ENCODE measurements at regions not wholly inside any gene's neighbourhood (a gene's known extent, or its start where the extent isn't known, plus 50 kb on each side); places are given as distances from the start of the nearest gene placed in this dataset.

GRCh38 chr17:71881041-71881440 is 239.8 kb upstream of the SOX9 start:
- Mint-ChIP-seq H3K9me3 (peaks cover 27% of the 10 kb centered on the region), H3K4me1 (ENCODE audit: low read depth) (no peaks in the 10 kb centered on the region)
- intact Hi-C loops (cut with micrococcal nuclease): no loop called here

GRCh38 chr17:71881581-71881980 is 239.2 kb upstream of the SOX9 start:
- Mint-ChIP-seq H3K27ac (no peak overlapping the region), H3K27me3 (no peaks in the 10 kb centered on the region), H3K4me3 (no peak overlapping the region), H3K36me3 (ENCODE audit: low read depth) (no peaks in the 10 kb centered on the region), H3K4me1 (ENCODE audit: low read depth) (no peaks in the 10 kb centered on the region), H3K9me3 (peaks cover 22% of the 10 kb centered on the region)
- intact Hi-C loops (cut with micrococcal nuclease): no loop called here

More at GRCh38 chr17:71881041-71881440, 239.8 kb upstream of the SOX9 start:
- Mint-ChIP-seq H3K36me3 (ENCODE audit: low read depth) (no peaks in the 10 kb centered on the region), H3K27me3 (no peaks in the 10 kb centered on the region), H3K4me3 (no peak overlapping the region), H3K27ac (no peak overlapping the region)

GRCh38 chr17:71883258-71883657 is 237.6 kb upstream of the SOX9 start:
- no peak overlapping the region for H3K4me3 Mint-ChIP-seq
- no peaks in the 10 kb centered on the region for H3K27me3 Mint-ChIP-seq
- H3K4me1 Mint-ChIP-seq (ENCODE audit: low read depth): no peaks in the 10 kb centered on the region
- peaks cover 16% of the 10 kb centered on the region for H3K9me3 Mint-ChIP-seq
- no peak overlapping the region for H3K27ac Mint-ChIP-seq
- intact Hi-C loops (cut with micrococcal nuclease): no loop called here
- H3K36me3 Mint-ChIP-seq (ENCODE audit: low read depth): no peaks in the 10 kb centered on the region

GRCh38 chr17:71883845-71884244 is 237.0 kb upstream of the SOX9 start:
- Mint-ChIP-seq H3K4me3 (no peak overlapping the region), H3K27me3 (no peaks in the 10 kb centered on the region), H3K9me3 (peaks cover 16% of the 10 kb centered on the region), H3K36me3 (ENCODE audit: low read depth) (no peaks in the 10 kb centered on the region), H3K27ac (no peak overlapping the region), H3K4me1 (ENCODE audit: low read depth) (no peaks in the 10 kb centered on the region)
- intact Hi-C loops (cut with micrococcal nuclease): no loop called here

GRCh38 chr17:71885662-71886061 is 235.2 kb upstream of the SOX9 start:
- Mint-ChIP-seq H3K36me3 (ENCODE audit: low read depth) (no peaks in the 10 kb centered on the region), H3K4me1 (ENCODE audit: low read depth) (no peaks in the 10 kb centered on the region)

GRCh38 chr17:71899317-71899716 is 221.5 kb upstream of the SOX9 start:
- H3K9me3 Mint-ChIP-seq: peaks cover 27% of the 10 kb centered on the region
- H3K4me3 Mint-ChIP-seq: no peak overlapping the region
- no peak overlapping the region for H3K27ac Mint-ChIP-seq
- no peaks in the 10 kb centered on the region for H3K27me3 Mint-ChIP-seq
- intact Hi-C loops (cut with micrococcal nuclease): no loop called here
- H3K4me1 Mint-ChIP-seq (ENCODE audit: low read depth): no peaks in the 10 kb centered on the region
- H3K36me3 Mint-ChIP-seq (ENCODE audit: low read depth): no peaks in the 10 kb centered on the region

More at GRCh38 chr17:71885662-71886061, 235.2 kb upstream of the SOX9 start:
- intact Hi-C loops (cut with micrococcal nuclease): no loop called here
- no peak overlapping the region for H3K27ac Mint-ChIP-seq
- H3K27me3 Mint-ChIP-seq: no peaks in the 10 kb centered on the region
- peaks cover 16% of the 10 kb centered on the region for H3K9me3 Mint-ChIP-seq
- no peak overlapping the region for H3K4me3 Mint-ChIP-seq

- H3K27ac Mint-ChIP-seq: no peak overlapping the region
- no peak overlapping the region for H3K4me3 Mint-ChIP-seq
- H3K4me1 Mint-ChIP-seq (ENCODE audit: low read depth): no peaks in the 10 kb centered on the region
- H3K36me3 Mint-ChIP-seq (ENCODE audit: low read depth): no peaks in the 10 kb centered on the region
- intact Hi-C loops (cut with micrococcal nuclease): no loop called here
- no peaks in the 10 kb centered on the region for H3K27me3 Mint-ChIP-seq
- peaks cover 22% of the 10 kb centered on the region for H3K9me3 Mint-ChIP-seq
These were observed 220.1 kb upstream of the SOX9 start for GRCh38 chr17:71900621-71901229.

- no peaks in the 10 kb centered on the region for H3K4me1 Mint-ChIP-seq (ENCODE audit: low read depth)
- no peak overlapping the region for H3K4me3 Mint-ChIP-seq
- no peak overlapping the region for H3K27ac Mint-ChIP-seq
- H3K27me3 Mint-ChIP-seq: no peaks in the 10 kb centered on the region
- H3K9me3 Mint-ChIP-seq: peaks cover 11% of the 10 kb centered on the region
- H3K36me3 Mint-ChIP-seq (ENCODE audit: low read depth): no peaks in the 10 kb centered on the region
- intact Hi-C loops (cut with micrococcal nuclease): no loop called here
These were observed 217.8 kb upstream of the SOX9 start for GRCh38 chr17:71902894-71903506.

- Mint-ChIP-seq H3K4me1 (ENCODE audit: low read depth) (no peaks in the 10 kb centered on the region), H3K36me3 (ENCODE audit: low read depth) (no peaks in the 10 kb centered on the region), H3K4me3 (no peak overlapping the region), H3K27ac (no peak overlapping the region), H3K27me3 (no peaks in the 10 kb centered on the region), H3K9me3 (no peaks in the 10 kb centered on the region)
- intact Hi-C loops (cut with micrococcal nuclease): no loop called here
These were observed 215.3 kb upstream of the SOX9 start for GRCh38 chr17:71905376-71906031.

GRCh38 chr17:71909155-71909554 is 211.7 kb upstream of the SOX9 start:
- no peaks in the 10 kb centered on the region for H3K36me3 Mint-ChIP-seq (ENCODE audit: low read depth)
- no peak overlapping the region for H3K27ac Mint-ChIP-seq
- no peaks in the 10 kb centered on the region for H3K27me3 Mint-ChIP-seq
- intact Hi-C loops (cut with micrococcal nuclease): no loop called here
- no peaks in the 10 kb centered on the region for H3K9me3 Mint-ChIP-seq
- no peaks in the 10 kb centered on the region for H3K4me1 Mint-ChIP-seq (ENCODE audit: low read depth)
- H3K4me3 Mint-ChIP-seq: no peak overlapping the region

- H3K4me1 Mint-ChIP-seq (ENCODE audit: low read depth): no peaks in the 10 kb centered on the region
- intact Hi-C loops (cut with micrococcal nuclease): no loop called here
- peaks cover 3% of the 10 kb centered on the region for H3K9me3 Mint-ChIP-seq
- H3K27me3 Mint-ChIP-seq: no peaks in the 10 kb centered on the region
- H3K36me3 Mint-ChIP-seq (ENCODE audit: low read depth): no peaks in the 10 kb centered on the region
- no peak overlapping the region for H3K27ac Mint-ChIP-seq
- H3K4me3 Mint-ChIP-seq: no peak overlapping the region
These were observed 210.8 kb upstream of the SOX9 start for GRCh38 chr17:71910002-71910401.

GRCh38 chr17:71914042-71914441 is 206.8 kb upstream of the SOX9 start:
- no peaks in the 10 kb centered on the region for H3K36me3 Mint-ChIP-seq (ENCODE audit: low read depth)
- no peaks in the 10 kb centered on the region for H3K27me3 Mint-ChIP-seq
- peaks cover 26% of the 10 kb centered on the region for H3K9me3 Mint-ChIP-seq
- no peaks in the 10 kb centered on the region for H3K4me1 Mint-ChIP-seq (ENCODE audit: low read depth)
- intact Hi-C loops (cut with micrococcal nuclease): no loop called here
- no peak overlapping the region for H3K27ac Mint-ChIP-seq
- H3K4me3 Mint-ChIP-seq: no peak overlapping the region

- Mint-ChIP-seq H3K27me3 (no peaks in the 10 kb centered on the region), H3K27ac (no peak overlapping the region)
These were observed 206.0 kb upstream of the SOX9 start for GRCh38 chr17:71914812-71915211.

GRCh38 chr17:71917715-71918114 is 203.1 kb upstream of the SOX9 start:
- no peak overlapping the region for H3K4me3 Mint-ChIP-seq
- intact Hi-C loops (cut with micrococcal nuclease): no loop called here
- H3K27me3 Mint-ChIP-seq: no peaks in the 10 kb centered on the region
- H3K27ac Mint-ChIP-seq: no peak overlapping the region
- peaks cover 26% of the 10 kb centered on the region for H3K9me3 Mint-ChIP-seq
- H3K4me1 Mint-ChIP-seq (ENCODE audit: low read depth): no peaks in the 10 kb centered on the region
- H3K36me3 Mint-ChIP-seq (ENCODE audit: low read depth): no peaks in the 10 kb centered on the region

More at GRCh38 chr17:71914812-71915211, 206.0 kb upstream of the SOX9 start:
- Mint-ChIP-seq H3K9me3 (peaks cover 26% of the 10 kb centered on the region), H3K4me3 (no peak overlapping the region), H3K36me3 (ENCODE audit: low read depth) (no peaks in the 10 kb centered on the region), H3K4me1 (ENCODE audit: low read depth) (no peaks in the 10 kb centered on the region)
- intact Hi-C loops (cut with micrococcal nuclease): no loop called here

All from dendritic cell treated with granulocyte-macrophage colony-stimulating factor and Interleukin-4, amounts not matched to agents 40 ng/mL and 50 ng/mL, for 4 days (primary cell).